NCI-H1092 (cell line): ENCODE measurements at regions not wholly inside any gene's neighbourhood (a gene's known extent, or its start where the extent isn't known, plus 50 kb on each side); places are given as distances from the start of the nearest gene placed in this dataset.

Source experiments
- DNase-seq: peaks from one replicate; lab custom pipeline; 2025; lab: John Stamatoyannopoulos, UW

DNA sequence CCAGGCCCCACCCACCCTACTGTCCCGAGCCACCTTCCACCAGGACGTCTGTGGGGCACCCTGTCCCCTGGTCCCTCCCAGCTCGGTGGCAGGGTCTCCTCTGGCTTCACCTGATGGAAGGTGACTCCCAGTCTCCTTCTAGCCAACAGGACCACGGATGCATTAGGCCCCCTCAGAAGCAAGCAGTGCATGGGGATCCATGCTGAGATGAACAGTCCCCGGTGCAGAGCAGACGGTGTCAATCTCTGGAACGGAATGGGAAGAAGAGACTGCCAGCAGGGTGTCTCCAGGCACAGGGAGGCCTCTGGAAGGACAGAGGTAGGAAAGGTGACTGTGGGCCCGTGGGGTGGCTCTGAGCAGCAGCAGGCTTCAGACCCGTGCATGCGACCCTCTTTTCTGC, 65.2 kb upstream of the FZD7 start:
- no peak for DNase-seq

DNA sequence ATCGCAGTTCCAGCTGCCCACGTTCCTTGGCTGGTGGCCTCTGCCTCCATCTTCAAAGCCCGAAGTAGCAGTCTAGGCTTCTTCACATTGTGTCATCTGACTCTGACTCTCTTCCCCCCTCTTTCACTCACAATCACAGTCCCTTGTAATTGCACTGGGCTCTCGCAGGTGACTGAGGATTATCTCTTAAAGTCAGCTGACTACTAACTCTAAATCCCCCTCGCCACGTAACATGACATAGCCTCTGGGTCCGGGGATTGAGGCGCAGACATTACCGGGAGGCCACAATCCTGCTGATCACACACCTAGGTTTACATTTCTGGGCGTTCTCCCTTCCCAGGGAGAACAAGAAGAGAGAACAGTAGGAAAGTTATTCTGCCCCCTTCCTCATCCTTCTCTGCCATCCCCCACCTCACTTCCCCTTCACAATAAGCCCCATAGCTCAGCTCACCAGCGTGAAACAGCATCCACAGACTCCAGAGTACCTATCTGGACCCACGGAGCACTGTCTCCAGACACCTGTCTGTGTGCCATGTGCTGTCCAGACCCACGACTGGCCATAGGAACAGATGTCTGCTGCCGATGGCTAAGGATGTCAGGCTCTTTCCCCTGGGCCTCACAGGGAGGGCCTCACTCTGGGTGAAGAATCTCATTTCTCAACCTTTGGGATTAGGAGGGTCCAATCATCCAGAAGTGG, 64.3 kb upstream of the FZD7 start:
- DNase-seq, result no peak

DNA sequence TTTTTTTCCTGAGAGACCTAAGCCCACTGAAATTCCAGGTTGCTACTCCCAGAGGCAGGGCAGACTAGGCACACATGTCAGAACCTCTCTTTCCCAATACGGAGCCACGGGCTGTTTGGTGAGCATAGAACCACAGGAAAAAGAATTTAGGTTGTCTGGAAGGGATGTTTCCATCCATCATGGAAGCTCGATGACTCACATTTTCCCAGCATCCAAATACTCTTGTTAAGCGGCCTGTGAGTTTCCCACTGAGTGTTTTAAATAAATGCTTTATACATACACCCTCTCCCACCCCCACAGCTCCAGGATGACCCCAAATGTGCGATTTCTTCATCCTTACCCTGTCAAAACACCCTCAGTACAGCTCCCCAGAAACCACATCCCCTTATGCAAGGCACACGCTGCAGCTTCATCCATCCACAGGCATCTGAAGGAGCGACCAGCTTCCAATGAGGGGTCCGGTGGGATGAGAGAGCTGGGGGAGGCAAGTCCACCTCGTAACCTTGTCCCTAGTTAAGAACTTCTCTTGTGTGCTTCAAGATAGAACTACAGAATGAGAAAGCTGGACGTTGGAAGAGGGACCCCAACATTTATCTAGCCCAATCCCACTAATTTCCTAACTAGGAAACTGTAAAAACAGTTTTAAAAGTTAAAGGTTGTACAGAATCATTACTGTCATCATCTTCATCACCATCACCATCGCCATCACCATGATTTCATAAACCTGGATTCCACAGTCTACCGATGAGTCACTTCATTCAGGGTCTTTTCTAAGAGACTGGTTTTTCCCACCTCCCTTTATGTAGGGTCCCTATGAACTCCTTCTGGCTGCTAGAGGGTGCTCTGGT, 63.5 kb upstream of the FZD7 start:
- DNase-seq, result no peak

DNA sequence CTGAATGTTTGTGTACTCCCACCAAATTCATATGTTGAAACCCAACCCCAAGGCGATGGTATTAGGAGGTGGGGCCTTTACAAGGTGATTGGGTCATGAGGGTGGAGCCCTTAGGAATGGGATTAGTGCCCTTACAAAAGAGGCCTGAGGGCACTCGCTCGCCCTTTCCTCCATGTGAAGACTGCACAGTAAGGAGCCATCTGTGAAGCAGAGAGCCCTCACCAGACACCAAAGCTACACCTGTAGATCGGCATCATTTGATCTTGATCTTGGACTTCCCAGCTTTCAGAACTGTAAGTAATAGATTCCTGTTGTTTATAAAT, 62.9 kb upstream of the FZD7 start:
- no peak for DNase-seq

GRCh38 chr2:201971531-201972228, 62.0 kb upstream of the FZD7 start:
- no peak for DNase-seq

DNA sequence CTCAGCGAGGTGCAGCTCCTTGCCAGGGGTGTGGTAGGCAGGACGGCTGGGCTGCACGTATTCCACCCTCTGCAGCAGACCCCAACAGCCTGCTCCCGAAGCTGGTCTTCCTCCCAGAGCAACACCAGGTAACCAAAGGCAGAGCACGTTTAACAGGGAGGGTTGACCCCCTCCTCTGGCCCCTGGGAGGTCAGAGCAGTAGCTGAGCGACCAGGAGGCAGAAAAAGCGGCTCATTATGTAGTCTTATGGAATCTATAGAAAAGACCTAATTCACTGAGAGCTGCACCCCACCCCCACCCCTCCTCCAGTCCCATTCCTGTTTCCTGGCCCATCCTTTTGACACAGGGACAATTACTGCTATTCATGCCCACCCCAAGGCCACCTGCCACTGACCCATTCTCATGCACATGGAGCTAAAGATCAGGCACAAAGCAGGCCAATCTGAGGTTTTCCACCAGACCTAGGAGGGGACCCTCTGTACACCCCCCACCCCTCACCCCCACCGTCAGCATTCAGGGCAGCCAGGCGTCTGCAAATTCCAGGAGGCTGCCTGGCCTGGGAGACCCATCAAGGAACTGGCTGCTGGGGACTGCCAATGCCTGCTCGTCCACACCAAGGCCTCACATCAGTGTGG, 60.9 kb upstream of the FZD7 start:
- no peak for DNase-seq

GRCh38 chr2:201973305-201973928, 60.2 kb upstream of the FZD7 start:
- DNase-seq, result no peak

DNA sequence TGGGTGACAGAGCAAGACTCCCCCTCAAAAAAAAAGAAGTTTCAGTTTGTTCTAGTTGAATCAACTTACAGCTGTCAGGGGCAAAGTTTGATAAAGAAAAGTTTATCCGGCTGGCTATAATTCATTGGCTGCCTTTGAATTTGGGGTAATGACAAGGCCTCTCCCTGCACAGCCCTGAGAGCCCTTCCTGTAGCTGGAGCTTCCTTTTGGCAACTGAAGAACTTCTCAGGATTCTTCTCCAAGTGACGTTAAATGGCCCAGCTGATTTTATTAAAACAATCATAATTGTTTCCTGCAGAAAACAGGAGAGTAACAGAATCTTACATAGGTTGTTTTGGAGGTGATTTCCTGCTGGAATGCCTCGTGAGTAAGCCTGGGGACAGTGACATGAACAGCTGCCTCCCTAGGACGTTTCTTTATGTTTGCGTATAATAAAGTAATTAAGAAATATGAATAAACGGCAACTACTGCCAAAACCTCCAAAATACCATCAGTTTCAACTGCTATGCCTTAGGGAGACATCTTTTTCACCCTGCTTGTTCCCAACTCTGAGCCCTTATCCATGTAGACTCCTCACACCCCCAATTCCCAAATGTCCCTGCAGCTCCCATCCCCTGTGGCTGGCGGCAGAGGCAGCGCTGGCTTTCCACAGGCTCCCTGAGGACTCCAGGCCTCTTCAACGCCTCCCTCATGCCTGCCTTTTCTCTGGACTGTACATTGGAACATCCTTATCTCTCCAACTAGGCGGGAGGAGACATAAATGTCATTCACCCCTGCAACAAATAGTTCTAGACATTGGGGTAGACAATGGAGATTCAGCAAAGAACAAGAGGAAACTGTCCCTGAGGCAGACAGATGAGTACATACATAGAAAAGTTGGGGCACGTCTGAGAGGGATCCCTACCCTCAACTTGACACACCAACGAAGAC, 59.2 kb upstream of the FZD7 start:
- no peak for DNase-seq

- DNase-seq, result no peak
These were observed 58.2 kb upstream of the FZD7 start for GRCh38 chr2:201975434-201975833.

DNA sequence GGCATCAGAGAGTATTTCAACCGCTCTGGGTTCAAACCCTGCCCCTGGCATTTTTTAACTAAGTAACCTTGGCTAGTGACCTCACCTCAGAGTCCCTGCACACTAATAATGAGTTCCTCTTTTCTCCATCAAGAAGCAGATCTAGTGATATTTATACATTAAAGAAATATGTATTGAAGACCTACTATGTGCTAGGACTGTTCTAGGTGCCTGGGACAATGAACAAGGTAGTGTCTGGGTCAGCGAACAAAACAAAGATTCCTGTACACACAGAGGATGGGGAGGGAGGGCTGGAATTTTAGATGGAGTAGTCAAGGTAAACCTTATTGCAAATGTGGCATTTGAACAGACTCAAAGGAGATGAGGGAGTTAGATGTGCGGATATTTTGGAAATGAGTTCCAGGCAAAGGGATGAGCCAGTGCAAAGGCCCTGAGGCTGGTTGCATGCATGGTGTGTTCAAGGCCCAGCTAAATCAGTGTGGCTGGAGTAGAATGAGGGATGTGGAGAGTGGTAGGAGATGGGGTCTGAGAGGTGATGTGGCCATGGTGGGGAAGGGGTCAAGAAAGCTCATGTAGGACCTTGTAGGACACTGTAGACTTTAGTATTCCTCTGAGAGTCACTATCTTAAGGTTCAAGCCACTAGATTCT, 57.6 kb upstream of the FZD7 start:
- no peak for DNase-seq

GRCh38 chr2:201977651-201978050, 56.0 kb upstream of the FZD7 start:
- no peak for DNase-seq

GRCh38 chr2:201978333-201978732, 55.3 kb upstream of the FZD7 start:
- DNase-seq, result no peak

DNA sequence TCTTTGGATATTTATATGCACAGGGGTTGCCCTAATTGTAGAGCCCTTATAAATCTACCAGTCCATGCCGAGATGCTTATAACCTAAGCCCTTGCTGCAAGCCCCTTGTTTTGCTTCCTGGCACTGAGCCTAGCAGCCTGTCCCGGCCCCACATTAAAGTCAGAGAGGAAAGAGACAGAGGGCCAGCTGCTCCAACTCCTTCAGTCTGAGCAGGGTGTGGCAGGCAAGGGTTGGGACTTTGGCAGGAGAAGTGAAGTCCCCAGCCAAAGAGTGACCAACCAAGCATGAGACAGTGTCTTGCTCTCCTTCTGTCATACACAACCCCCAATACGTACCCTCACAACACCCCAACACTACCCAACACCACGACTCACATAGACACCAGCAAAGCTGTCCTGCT, 54.7 kb upstream of the FZD7 start:
- no peak for DNase-seq

DNA sequence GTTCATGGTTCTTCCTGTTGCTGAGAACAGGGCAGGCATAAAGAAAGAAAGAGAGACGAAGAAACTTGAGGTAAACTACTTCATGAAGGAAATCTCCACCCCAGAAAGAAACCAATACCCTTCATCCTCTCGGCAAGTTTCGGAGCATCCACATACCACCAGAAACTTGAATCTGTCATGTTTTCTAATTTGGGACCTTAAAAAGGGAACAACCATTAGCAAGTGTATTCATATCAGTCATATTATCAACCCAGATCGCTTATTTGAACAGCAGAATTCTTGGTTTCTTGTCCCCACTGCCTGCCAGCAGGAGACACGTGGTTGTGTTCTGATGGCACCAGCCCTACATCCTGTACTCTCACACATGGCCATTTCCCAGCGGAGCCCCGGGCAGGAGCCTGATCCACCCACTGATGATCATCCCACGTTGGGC, 53.2 kb upstream of the FZD7 start:
- DNase-seq, result no peak

DNA sequence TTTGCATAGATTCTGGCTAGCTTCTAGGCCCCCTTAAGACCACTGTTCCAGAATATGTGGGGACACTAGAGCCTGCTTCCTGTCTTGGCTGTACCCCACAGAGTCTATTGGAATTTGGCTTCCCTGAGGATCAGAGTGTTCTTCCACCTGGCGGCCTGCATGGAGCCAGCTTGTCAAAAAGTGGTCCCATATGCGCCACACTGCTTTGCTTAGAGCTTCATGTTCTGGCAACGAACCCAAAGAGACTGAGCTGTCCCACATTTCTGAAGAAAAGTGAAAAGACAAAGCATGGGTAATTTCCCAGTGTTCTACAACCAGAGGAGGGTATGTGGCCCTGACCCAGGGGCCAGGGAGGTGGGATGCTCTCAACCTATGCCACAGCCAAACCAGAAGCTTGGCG, 52.7 kb upstream of the FZD7 start:
- no peak for DNase-seq

DNA sequence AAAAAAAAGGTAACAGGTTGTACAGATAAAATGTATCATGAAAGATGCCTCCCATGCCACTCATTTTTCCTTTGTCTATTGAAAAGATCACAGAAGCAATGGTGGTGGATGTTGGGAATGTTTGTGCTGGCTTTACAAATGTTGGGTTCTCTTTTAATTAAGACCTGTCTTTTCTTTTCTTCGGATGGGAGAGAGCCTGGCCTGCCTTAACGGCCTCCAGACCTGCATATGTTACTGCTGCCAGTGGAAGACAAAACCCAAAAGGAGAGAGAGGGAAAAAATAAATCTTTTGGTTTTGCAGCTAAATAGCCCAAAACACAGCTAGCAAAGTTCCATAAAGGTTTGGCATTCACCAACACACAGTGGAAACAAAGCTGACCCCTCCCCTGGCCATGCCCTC, 50.5 kb upstream of the FZD7 start:
- DNase-seq, result no peak

DNA sequence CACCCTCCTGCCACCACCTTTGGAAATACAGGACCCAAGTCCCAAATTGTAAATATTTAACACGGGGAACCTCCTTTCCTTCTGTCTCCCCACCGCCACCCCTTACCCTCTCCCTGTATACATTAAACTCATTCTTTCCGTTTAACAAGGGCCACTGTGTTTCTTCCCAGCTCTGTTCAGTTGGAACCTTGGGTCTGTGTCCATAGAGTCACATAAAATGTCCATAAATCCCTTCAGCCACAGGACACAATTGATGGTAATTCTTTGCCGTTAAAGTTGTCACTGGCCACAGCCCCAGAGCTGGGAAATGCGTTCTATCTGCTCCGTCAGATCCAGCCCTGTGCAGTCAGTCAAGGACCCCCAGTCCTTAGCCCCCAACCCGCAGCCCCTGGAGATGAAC, 49.9 kb upstream of the FZD7 start:
- no peak for DNase-seq
